Neural cell (in vitro differentiated cells): ENCODE measurements at regions not wholly inside any gene's neighbourhood (a gene's known extent, or its start where the extent isn't known, plus 50 kb on each side); places are given as distances from the start of the nearest gene placed in this dataset.

Experiments
- H2AFZ ChIP-seq: fragments of 200-600, 300-800 bp; sonication (generic), shearing (Covaris generic); 2 replicates; pipeline ENCODE4 v1.6.0; 2014; ENCODE audit warnings: low read depth, mild to moderate bottlenecking, antibody characterized with exemption, low read length, moderate library complexity
- H3F3A ChIP-seq: fragments of 200-600 bp; shearing (Covaris generic); 2 replicates; pipeline ENCODE4 v1.6.1; 2016; ENCODE audit warnings: mild to moderate bottlenecking, moderate library complexity, mixed read lengths, antibody characterized with exemption, low read length; ENCODE audit not compliant: insufficient read depth, poor library complexity, severe bottlenecking
- H3K27ac ChIP-seq: fragments of 200-600, 300-800 bp; sonication (generic), shearing (Covaris generic); 2 replicates; pipeline ENCODE4 v1.5.1; 2014; ENCODE audit warnings: mild to moderate bottlenecking, low read length, moderate library complexity
- H3K27me3 ChIP-seq: fragments of 300-800, 200-600 bp; sonication (generic), shearing (Covaris generic); 2 replicates; pipeline ENCODE4 v1.6.0; 2014; ENCODE audit warnings: mild to moderate bottlenecking, low read depth, low read length, moderate library complexity; ENCODE audit not compliant: insufficient read depth
- H3K36me3 ChIP-seq: fragments of 300-800, 200-600 bp; sonication (generic), shearing (Covaris generic); 2 replicates; pipeline ENCODE4 v1.5.1; 2014; ENCODE audit warnings: mild to moderate bottlenecking, antibody characterized with exemption, low read length, moderate library complexity; ENCODE audit not compliant: insufficient read depth
- H3K4me2 ChIP-seq: fragments of 300-800, 200-600 bp; sonication (generic), shearing (Covaris generic); 2 replicates; pipeline ENCODE4 v1.6.0; 2014; ENCODE audit warnings: mild to moderate bottlenecking, low read length
- H3K4me3 ChIP-seq: fragments of 300-800, 200-600 bp; sonication (generic), shearing (Covaris generic); 2 replicates; pipeline ENCODE4 v1.5.1; 2014; ENCODE audit warnings: mild to moderate bottlenecking, low read length, moderate library complexity
- H3K79me2 ChIP-seq: fragments of 200-600 bp; shearing (Covaris generic); replicated peaks from 2 replicates; pipeline ENCODE4 v1.6.0; 2014; ENCODE audit warnings: mild to moderate bottlenecking, low read length, moderate library complexity; ENCODE audit not compliant: insufficient read depth
- H3K9ac ChIP-seq: fragments of 300-800, 200-600 bp; sonication (generic), shearing (Covaris generic); 2 replicates; pipeline ENCODE4 v1.6.1; 2016; ENCODE audit warnings: mild to moderate bottlenecking, low read length, mixed read lengths
- H3K9me2 ChIP-seq: fragments of 200-600 bp; shearing (Covaris generic); 2 replicates; pipeline ENCODE4 v1.6.1; 2016; ENCODE audit warnings: mild to moderate bottlenecking, low read length, mixed read lengths; ENCODE audit not compliant: insufficient read depth
- H3K9me3 ChIP-seq: fragments of 200-600, 300-800 bp; sonication (generic), shearing (Covaris generic); 2 replicates; pipeline ENCODE4 v1.6.1; 2016; ENCODE audit warnings: mild to moderate bottlenecking, mixed run types, low read length, moderate library complexity, mixed read lengths
- H4K20me1 ChIP-seq: fragments of 200-600 bp; shearing (Covaris generic); 2 replicates; pipeline ENCODE4 v1.6.1; 2016; ENCODE audit warnings: mild to moderate bottlenecking, mixed run types; ENCODE audit not compliant: insufficient read depth
- EP300 ChIP-seq: fragments of 450-650 bp; conservative IDR thresholded peaks from 2 replicates; pipeline ENCODE4 v1.6.1; 2014; ENCODE audit warnings: antibody characterized with exemption, mild to moderate bottlenecking, moderate library complexity; ENCODE audit not compliant: poor library complexity, severe bottlenecking
- EZH2 ChIP-seq: fragments of 200-600, 300-800 bp; shearing (Covaris generic), sonication (generic); IDR thresholded peaks from 2 replicates; pipeline ENCODE4 v1.6.1; 2014; ENCODE audit warnings: antibody characterized with exemption, low read length, borderline replicate concordance, mild to moderate bottlenecking; ENCODE audit not compliant: insufficient read depth, poor library complexity, severe bottlenecking
- MXI1 ChIP-seq: fragments of 450-650 bp; conservative IDR thresholded peaks from 2 replicates; pipeline ENCODE4 v1.6.1; 2014; ENCODE audit warnings: antibody characterized with exemption, mild to moderate bottlenecking; ENCODE audit not compliant: poor library complexity, severe bottlenecking
- POLR2AphosphoS5 ChIP-seq: IDR thresholded peaks from 2 replicates; pipeline ENCODE4 v1.6.1; 2012
- RAD21 ChIP-seq: fragments of 450-650 bp; conservative IDR thresholded peaks from 2 replicates; pipeline ENCODE4 v1.6.1; 2014; ENCODE audit warnings: antibody characterized with exemption, mild to moderate bottlenecking, moderate library complexity
- REST ChIP-seq: IDR thresholded peaks from 2 replicates; pipeline ENCODE4 v1.6.1; 2012; ENCODE audit warnings: borderline replicate concordance
- SMC3 ChIP-seq: fragments of 450-650 bp; conservative IDR thresholded peaks from 2 replicates; pipeline ENCODE4 v1.6.1; 2014; ENCODE audit warnings: antibody characterized with exemption, mild to moderate bottlenecking, moderate library complexity; ENCODE audit not compliant: poor library complexity
- TAF1 ChIP-seq: IDR thresholded peaks from 2 replicates; pipeline ENCODE4 v1.6.1; 2012; ENCODE audit warnings: low read depth
- TF ChIP-seq, protein P1 (sequence below): fragments of 450-650 bp; IDR thresholded peaks from 2 replicates; pipeline ENCODE4 v1.5.1; 2014; ENCODE audit warnings: antibody characterized with exemption, mild to moderate bottlenecking, moderate library complexity; ENCODE audit not compliant: poor library complexity, severe bottlenecking

DNA sequence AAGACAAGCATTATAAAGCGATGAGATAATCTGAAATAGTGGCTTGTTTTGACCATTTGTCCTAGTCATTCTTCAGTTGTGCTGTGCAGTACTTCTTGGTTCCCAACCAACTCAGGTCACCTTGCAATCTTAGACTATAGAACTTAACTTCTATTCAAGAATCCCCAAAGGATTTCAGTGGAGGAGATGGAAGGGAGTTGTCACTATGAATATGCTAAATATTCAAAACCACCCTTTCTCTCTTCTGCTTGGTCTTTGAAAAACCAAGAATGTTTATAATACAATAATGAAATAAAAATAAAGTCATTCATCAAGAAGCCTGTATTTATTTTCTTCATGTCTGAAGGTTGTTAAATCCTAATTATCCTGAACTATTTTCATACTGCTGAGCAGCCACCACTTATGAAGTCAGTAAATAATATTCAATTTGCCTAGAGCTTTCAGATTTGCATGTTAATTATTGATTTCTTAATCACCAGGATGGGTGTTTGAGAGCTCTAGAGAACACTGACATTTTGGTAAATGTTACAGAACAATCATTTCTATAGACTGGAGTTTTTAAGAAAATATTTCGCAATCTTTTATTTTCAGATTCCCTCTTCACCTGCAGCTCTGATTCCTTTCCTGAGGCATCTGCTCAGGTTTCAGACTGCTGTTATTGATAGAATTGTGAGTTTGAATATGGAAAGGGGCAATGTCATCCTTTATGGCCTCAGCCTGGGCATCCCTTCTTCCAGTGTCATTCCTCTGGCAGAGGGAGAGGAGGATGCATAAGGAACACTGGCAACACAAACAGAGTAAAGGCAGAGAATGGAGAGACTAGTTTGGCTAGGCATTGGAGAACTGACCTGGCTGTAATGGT lies 91.5 kb upstream of the USP47 start:
- H3K27ac ChIP-seq: no peak overlapping the region
- no peak overlapping the region for H3K4me3 ChIP-seq
- no peaks in the 10 kb centered on the region for H3K9me3 ChIP-seq
- no peak overlapping the region for H2AFZ ChIP-seq
- no peak overlapping the region for H3K4me2 ChIP-seq
- no peaks in the 10 kb centered on the region for H3K9me2 ChIP-seq
- H3K9ac ChIP-seq: no peak overlapping the region
- TF ChIP-seq POLR2AphosphoS5 (no peak), MXI1 (no peak), RAD21 (no peak), EP300 (no peak), TAF1 (no peak), EZH2 (no peak), REST (no peak), SMC3 (no peak)
- TF ChIP-seq, protein P1, sequence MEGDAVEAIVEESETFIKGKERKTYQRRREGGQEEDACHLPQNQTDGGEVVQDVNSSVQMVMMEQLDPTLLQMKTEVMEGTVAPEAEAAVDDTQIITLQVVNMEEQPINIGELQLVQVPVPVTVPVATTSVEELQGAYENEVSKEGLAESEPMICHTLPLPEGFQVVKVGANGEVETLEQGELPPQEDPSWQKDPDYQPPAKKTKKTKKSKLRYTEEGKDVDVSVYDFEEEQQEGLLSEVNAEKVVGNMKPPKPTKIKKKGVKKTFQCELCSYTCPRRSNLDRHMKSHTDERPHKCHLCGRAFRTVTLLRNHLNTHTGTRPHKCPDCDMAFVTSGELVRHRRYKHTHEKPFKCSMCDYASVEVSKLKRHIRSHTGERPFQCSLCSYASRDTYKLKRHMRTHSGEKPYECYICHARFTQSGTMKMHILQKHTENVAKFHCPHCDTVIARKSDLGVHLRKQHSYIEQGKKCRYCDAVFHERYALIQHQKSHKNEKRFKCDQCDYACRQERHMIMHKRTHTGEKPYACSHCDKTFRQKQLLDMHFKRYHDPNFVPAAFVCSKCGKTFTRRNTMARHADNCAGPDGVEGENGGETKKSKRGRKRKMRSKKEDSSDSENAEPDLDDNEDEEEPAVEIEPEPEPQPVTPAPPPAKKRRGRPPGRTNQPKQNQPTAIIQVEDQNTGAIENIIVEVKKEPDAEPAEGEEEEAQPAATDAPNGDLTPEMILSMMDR: no peak
- H3K79me2 ChIP-seq: no peaks in the 10 kb centered on the region
- H3F3A ChIP-seq: no peaks in the 10 kb centered on the region
- no peaks in the 10 kb centered on the region for H3K27me3 ChIP-seq
- H3K36me3 ChIP-seq: no peaks in the 10 kb centered on the region
- no peaks in the 10 kb centered on the region for H4K20me1 ChIP-seq

GRCh38 chr11:11748706-11749365 lies 92.9 kb upstream of the USP47 start:
- Histone ChIP-seq H3K9me2 (no peaks in the 10 kb centered on the region), H3K36me3 (no peaks in the 10 kb centered on the region), H3K4me2 (no peak overlapping the region), H3K27ac (no peak overlapping the region), H3K79me2 (no peaks in the 10 kb centered on the region), H3F3A (no peaks in the 10 kb centered on the region), H3K9ac (no peak overlapping the region), H4K20me1 (no peaks in the 10 kb centered on the region), H3K27me3 (no peaks in the 10 kb centered on the region), H2AFZ (no peak overlapping the region), H3K9me3 (no peaks in the 10 kb centered on the region), H3K4me3 (no peak overlapping the region)
- TF ChIP-seq TAF1: no peak
